CD14-positive monocyte (primary cell): ENCODE measurements at regions not wholly inside any gene's neighbourhood (a gene's known extent, or its start where the extent isn't known, plus 50 kb on each side); places are given as distances from the start of the nearest gene placed in this dataset.
A peak's percentile ranks its signal among the peaks of the same experiment; 100 is the strongest.

ENCODE experiments used
- DNase-seq, 3 donors: peaks; one replicate each; pipeline ENCODE4 v3.0.0-alpha.2; 2011 to 2022
- H2AFZ ChIP-seq: 2 replicates; pipeline ENCODE4 v1.6.0; 2012; ENCODE audit warnings: mild to moderate bottlenecking, low read depth, low read length, inconsistent platforms; ENCODE audit not compliant: insufficient read depth, poor library complexity, severe bottlenecking
- H3K27ac ChIP-seq, 2 donors: 1 replicate in 1 of 2; 2 replicates in 1 of 2; pipeline ENCODE4 v1.5.1; 2012 to 2013; ENCODE audit warnings: low read length in 2 of 2, control low read depth in 1 of 2, inconsistent platforms in 1 of 2, low read depth in 1 of 2, mild to moderate bottlenecking in 1 of 2
- H3K27me3 ChIP-seq, 2 donors: one replicate each; pipeline versions ENCODE4 v1.6.0 to v1.6.1; 2011 to 2013; ENCODE audit warnings: low read length in 2 of 2; ENCODE audit not compliant: control insufficient read depth in 2 of 2, insufficient read depth in 2 of 2
- H3K36me3 ChIP-seq, 2 donors: replicated peaks in 1 of 2; 1 replicate in 1 of 2; 2 replicates in 1 of 2; pipeline versions ENCODE4 v1.5.1 to v1.6.1; 2012 to 2013; ENCODE audit warnings: low read length in 2 of 2, control low read depth in 1 of 2, inconsistent platforms in 1 of 2, mild to moderate bottlenecking in 1 of 2; ENCODE audit not compliant: insufficient read depth in 2 of 2, control insufficient read depth in 1 of 2
- H3K4me1 ChIP-seq, 2 donors: 1 replicate in 1 of 2; 2 replicates in 1 of 2; pipeline versions ENCODE4 v1.5.1 to v1.6.1; 2012 to 2013; ENCODE audit warnings: low read length in 2 of 2, control low read depth in 1 of 2, inconsistent platforms in 1 of 2, mild to moderate bottlenecking in 1 of 2, moderate library complexity in 1 of 2; ENCODE audit not compliant: insufficient read depth in 2 of 2, control insufficient read depth in 1 of 2
- H3K4me2 ChIP-seq: replicated peaks from 2 replicates; pipeline ENCODE3; 2012; ENCODE audit warnings: low read length, moderate library complexity, mild to moderate bottlenecking; ENCODE audit not compliant: poor library complexity, severe bottlenecking; ENCODE audit errors: extremely low read depth
- H3K4me3 ChIP-seq, 3 experiments: fragments of 200-600 bp in 1 of 3; sonication (generic) in 1 of 3; replicated peaks in 1 of 3; 1 replicate in 2 of 3; 2 replicates in 1 of 3; pipeline ENCODE4 v1.5.1; 2011 to 2013; ENCODE audit warnings: low read length in 3 of 3, mild to moderate bottlenecking in 3 of 3, control low read depth in 2 of 3, low read depth in 2 of 3, inconsistent platforms in 1 of 3, moderate library complexity in 1 of 3
- H3K79me2 ChIP-seq: 2 replicates; pipeline ENCODE4 v1.6.0; 2012; ENCODE audit warnings: mild to moderate bottlenecking, control low read depth, inconsistent platforms, low read length, moderate library complexity; ENCODE audit not compliant: insufficient read depth
- H3K9ac ChIP-seq: 2 replicates; pipeline ENCODE4 v1.6.0; 2017; ENCODE audit warnings: low read length, mild to moderate bottlenecking; ENCODE audit not compliant: insufficient read depth, poor library complexity, severe bottlenecking
- H3K9me3 ChIP-seq, 2 donors: replicated peaks in 1 of 2; 1 replicate in 1 of 2; 2 replicates in 1 of 2; pipeline versions ENCODE4 v1.5.1 to v1.6.1; 2012 to 2013; ENCODE audit warnings: low read length in 2 of 2, control low read depth in 1 of 2; ENCODE audit not compliant: control insufficient read depth in 1 of 2, insufficient read depth in 1 of 2
- H4K20me1 ChIP-seq: 2 replicates; pipeline ENCODE4 v1.6.0; 2012; ENCODE audit warnings: mild to moderate bottlenecking, low read length, control low read depth, moderate library complexity; ENCODE audit not compliant: insufficient read depth
- H3K27ac Mint-ChIP-seq, 7 donors: one replicate each; pipeline ENCODE4 v1.8.0; 2020; ENCODE audit warnings: mild to moderate bottlenecking in 7 of 7, mixed read lengths in 7 of 7, moderate library complexity in 6 of 7, inconsistent platforms in 2 of 7
- H3K27me3 Mint-ChIP-seq, 3 donors: one replicate each; pipeline ENCODE4 v1.8.0; 2021 to 2022; ENCODE audit warnings: low read depth in 3 of 3, mild to moderate bottlenecking in 3 of 3, mixed read lengths in 3 of 3, moderate library complexity in 3 of 3, inconsistent platforms in 1 of 3
- H3K36me3 Mint-ChIP-seq, 2 donors: one replicate each; pipeline ENCODE4 v1.8.0; 2020; ENCODE audit warnings: mixed read lengths in 2 of 2, inconsistent platforms in 1 of 2, mild to moderate bottlenecking in 1 of 2
- H3K4me1 Mint-ChIP-seq: one replicate; pipeline ENCODE4 v1.8.0; 2020; ENCODE audit warnings: mild to moderate bottlenecking, mixed read lengths
- H3K4me3 Mint-ChIP-seq, 2 donors: one replicate each; pipeline ENCODE4 v1.8.0; 2020; ENCODE audit warnings: mild to moderate bottlenecking in 2 of 2, mixed read lengths in 2 of 2, moderate library complexity in 1 of 2
- H3K9me3 Mint-ChIP-seq, 7 donors: one replicate each; pipeline ENCODE4 v1.8.0; 2020 to 2022; ENCODE audit warnings: mixed read lengths in 7 of 7, mild to moderate bottlenecking in 6 of 7, moderate library complexity in 6 of 7, inconsistent platforms in 2 of 7
- WGBS: methylation state at CpG from one replicate; pipeline ENCODE4 v1.1.5; 2013; ENCODE audit warnings: missing lambda C conversion rate; ENCODE audit not compliant: insufficient coverage; 5-methylcytosine and 5-hydroxymethylcytosine counted together
- intact Hi-C, 2 donors: fragments of 100-400 bp; cut with micrococcal nuclease; formaldehyde crosslinking; loops; one replicate each; pipeline versions ENCODE4 v1.15.0 to v1.15.1; 2023
- TF ChIP-seq, protein P1 (sequence below): fragments of 200-600 bp; IDR thresholded peaks from one replicate; pipeline ENCODE4 v1.8.0; 2022; ENCODE audit warnings: antibody characterized with exemption, mild to moderate bottlenecking

DNA sequence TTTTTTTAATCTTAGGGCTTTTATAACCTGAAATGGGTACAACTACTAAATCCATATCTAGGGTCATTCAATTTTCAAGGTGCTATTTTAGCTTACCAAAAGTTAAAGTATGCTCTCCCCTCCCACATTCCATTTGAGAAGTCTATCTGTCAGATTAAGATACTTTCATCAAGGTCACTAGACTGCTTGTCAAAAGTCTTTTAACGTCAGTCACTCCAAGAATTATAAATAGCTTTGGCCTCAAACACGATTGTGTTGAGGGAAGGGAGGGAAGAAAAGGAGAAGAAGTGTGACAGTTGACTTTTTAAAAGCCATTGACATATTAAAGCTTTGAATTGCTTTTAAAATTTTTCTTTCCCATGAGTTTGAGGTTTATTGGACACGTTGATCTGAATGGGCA, 175.8 kb downstream of the PTGER3 start:
- H3K27me3 Mint-ChIP-seq = peaks cover 0 to 2% (median 0%) of the 10 kb centered on the region in 3 donors
- DNase-seq = no peak
- H3K4me1 Mint-ChIP-seq = peaks cover 38% of the 10 kb centered on the region
- H3K4me3 ChIP-seq = no peak overlapping the region
- intact Hi-C loops = no loop called here
- H3K4me1 ChIP-seq = peaks cover 7 to 20% of the 10 kb centered on the region in 2 donors
- no peaks in the 10 kb centered on the region for H4K20me1 ChIP-seq
- no peaks in the 10 kb centered on the region for H3K9me3 Mint-ChIP-seq
- H2AFZ ChIP-seq = no peak overlapping the region
- no peaks in the 10 kb centered on the region for H3K79me2 ChIP-seq
- no peaks in the 10 kb centered on the region for H3K36me3 ChIP-seq
- TF ChIP-seq, protein P1, sequence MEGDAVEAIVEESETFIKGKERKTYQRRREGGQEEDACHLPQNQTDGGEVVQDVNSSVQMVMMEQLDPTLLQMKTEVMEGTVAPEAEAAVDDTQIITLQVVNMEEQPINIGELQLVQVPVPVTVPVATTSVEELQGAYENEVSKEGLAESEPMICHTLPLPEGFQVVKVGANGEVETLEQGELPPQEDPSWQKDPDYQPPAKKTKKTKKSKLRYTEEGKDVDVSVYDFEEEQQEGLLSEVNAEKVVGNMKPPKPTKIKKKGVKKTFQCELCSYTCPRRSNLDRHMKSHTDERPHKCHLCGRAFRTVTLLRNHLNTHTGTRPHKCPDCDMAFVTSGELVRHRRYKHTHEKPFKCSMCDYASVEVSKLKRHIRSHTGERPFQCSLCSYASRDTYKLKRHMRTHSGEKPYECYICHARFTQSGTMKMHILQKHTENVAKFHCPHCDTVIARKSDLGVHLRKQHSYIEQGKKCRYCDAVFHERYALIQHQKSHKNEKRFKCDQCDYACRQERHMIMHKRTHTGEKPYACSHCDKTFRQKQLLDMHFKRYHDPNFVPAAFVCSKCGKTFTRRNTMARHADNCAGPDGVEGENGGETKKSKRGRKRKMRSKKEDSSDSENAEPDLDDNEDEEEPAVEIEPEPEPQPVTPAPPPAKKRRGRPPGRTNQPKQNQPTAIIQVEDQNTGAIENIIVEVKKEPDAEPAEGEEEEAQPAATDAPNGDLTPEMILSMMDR = no peak
- H3K4me2 ChIP-seq = no peak overlapping the region
- no peaks in the 10 kb centered on the region for H3K27me3 ChIP-seq
- WGBS = no CpG with 5 or more reads among the region's 3 CpGs
- no peak overlapping the region for H3K27ac Mint-ChIP-seq
- no peak overlapping the region for H3K9ac ChIP-seq
- no peak overlapping the region for H3K4me3 Mint-ChIP-seq
- no peaks in the 10 kb centered on the region for H3K36me3 Mint-ChIP-seq
- no peak overlapping the region for H3K27ac ChIP-seq
- no peaks in the 10 kb centered on the region for H3K9me3 ChIP-seq

DNA sequence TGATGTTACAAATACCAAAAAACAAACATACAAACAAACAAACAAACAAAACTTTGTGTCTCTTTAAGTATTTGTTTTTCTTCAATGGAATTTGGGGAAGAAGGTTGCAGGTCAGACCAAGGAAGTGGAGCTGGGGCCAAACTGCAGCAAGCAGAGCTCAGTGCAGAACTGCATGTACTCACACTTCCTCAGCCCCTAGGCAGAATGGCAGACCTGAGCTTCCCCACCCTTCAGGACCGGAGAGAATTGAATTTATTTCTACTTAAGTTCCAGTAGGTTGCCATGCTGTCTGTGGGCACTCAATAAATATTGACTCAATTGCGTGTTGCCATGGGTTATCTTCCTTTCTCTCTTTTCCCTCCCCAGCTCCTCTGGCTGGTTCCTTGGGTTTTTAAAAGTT, 173.6 kb downstream of the PTGER3 start:
- Mint-ChIP-seq H3K4me3 (peak overlapping the region in 1 of 2 donors; percentile 6), H3K36me3 (no peaks in the 10 kb centered on the region), H3K27me3 (peaks cover 0 to 2% (median 2%) of the 10 kb centered on the region in 3 donors), H3K27ac (peak overlapping the region in 3 of 7 donors; percentile 27 to 45 (median 31)), H3K9me3 (peaks cover 0 to 3% (median 0%) of the 10 kb centered on the region in 7 donors), H3K4me1 (peaks cover 32% of the 10 kb centered on the region)
- Histone ChIP-seq H3K4me3 (no peak overlapping the region), H3K9ac (no peak overlapping the region), H4K20me1 (no peaks in the 10 kb centered on the region), H3K36me3 (no peaks in the 10 kb centered on the region), H3K4me1 (peaks cover 7 to 18% of the 10 kb centered on the region in 2 donors), H3K27ac (peak overlapping the region in 1 of 2 donors; percentile 43), H3K9me3 (no peaks in the 10 kb centered on the region), H3K27me3 (no peaks in the 10 kb centered on the region), H3K79me2 (no peaks in the 10 kb centered on the region), H3K4me2 (peak overlapping the region; percentile 51), H2AFZ (peak overlapping the region; percentile 49)
- DNase-seq = peak; percentile 6 to 24 (median 10)
- no CpG with 5 or more reads among the region's 2 CpGs for WGBS
- TF ChIP-seq, protein P1 = no peak
- intact Hi-C loops = no loop called here
